Endothelial cell of umbilical vein (primary cell): ENCODE measurements at regions not wholly inside any gene's neighbourhood (a gene's known extent, or its start where the extent isn't known, plus 50 kb on each side); places are given as distances from the start of the nearest gene placed in this dataset.

Source experiments
- BruUV-seq: library from RNA; stranded (reverse); fragments of 400-500 nt; replicated peaks from 2 replicates; lab custom pipeline; 2021; lab: Mats Ljungman, UMichigan
- CTCF ChIA-PET: fragments of 300-600, 350-600 bp; sonication (Branson Sonifier 250); formaldehyde crosslinking; loops from one replicate; lab custom pipeline; 2021; ENCODE audit warnings: antibody characterized with exemption, inconsistent platforms; lab: Charles Lee
- POLR2A ChIA-PET: fragments of 300-600, 350-600 bp; sonication (Branson Sonifier 250); formaldehyde crosslinking; loops from one replicate; lab custom pipeline; 2021; ENCODE audit warnings: antibody characterized with exemption, inconsistent platforms; lab: Charles Lee
- DNase-seq: peaks from one replicate; pipeline ENCODE4 v3.0.0-alpha.2; 2011; ENCODE audit warnings: low read depth, low spot score
- FAIRE-seq: peaks from 2 replicates; lab custom pipeline; 2011; peaks lifted over from hg19 to GRCh38; lab: Jason Lieb, UNC
- H2AFZ ChIP-seq: 2 replicates; pipeline ENCODE4 v1.6.0; 2012; ENCODE audit warnings: low read depth, low read length, control low read depth, inconsistent platforms
- H3K27ac ChIP-seq: 2 replicates; pipeline ENCODE4 v1.5.1; 2011; ENCODE audit warnings: low read depth, mild to moderate bottlenecking, control low read depth, low read length, moderate library complexity; ENCODE audit not compliant: insufficient read depth
- H3K27me3 ChIP-seq, 2 experiments: 2 replicates each; pipeline versions ENCODE4 v1.6.0 to v1.6.1; 2011; ENCODE audit warnings: low read length in 2 of 2, mixed read lengths in 1 of 2; ENCODE audit not compliant: control insufficient read depth in 2 of 2, insufficient read depth in 2 of 2
- H3K36me3 ChIP-seq, 2 experiments: 2 replicates in 1 of 2; 3 replicates in 1 of 2; pipeline ENCODE4 v1.5.1; 2011; ENCODE audit warnings: low read length in 2 of 2, mild to moderate bottlenecking in 1 of 2, moderate library complexity in 1 of 2; ENCODE audit not compliant: control insufficient read depth in 2 of 2, insufficient read depth in 2 of 2; ENCODE audit errors: extremely low read depth in 1 of 2
- H3K4me1 ChIP-seq: 3 replicates; pipeline ENCODE4 v1.5.1; 2011; ENCODE audit warnings: mild to moderate bottlenecking, low read length; ENCODE audit not compliant: control insufficient read depth, insufficient read depth; ENCODE audit errors: extremely low read depth
- H3K4me2 ChIP-seq: 2 replicates; pipeline ENCODE4 v1.6.1; 2011; ENCODE audit warnings: low read length, control low read depth, mixed read lengths; ENCODE audit not compliant: insufficient read depth
- H3K4me3 ChIP-seq, 3 experiments: fragments of 200-600 bp in 1 of 3; sonication (generic), shearing (Covaris generic) in 1 of 3; replicated peaks in 1 of 3; 2 replicates each; pipeline ENCODE4 v1.5.1; 2011 to 2016; ENCODE audit warnings: control low read depth in 3 of 3, low read length in 3 of 3, mild to moderate bottlenecking in 2 of 3, inconsistent platforms in 1 of 3, low read depth in 1 of 3, moderate library complexity in 1 of 3; ENCODE audit not compliant: insufficient read depth in 1 of 3
- H3K79me2 ChIP-seq: 2 replicates; pipeline ENCODE4 v1.6.0; 2012; ENCODE audit warnings: low read length, inconsistent platforms; ENCODE audit not compliant: control insufficient read depth, insufficient read depth
- H3K9ac ChIP-seq: replicated peaks from 2 replicates; pipeline ENCODE3; 2011; ENCODE audit warnings: low read length, control low read depth; ENCODE audit not compliant: insufficient read depth; ENCODE audit errors: extremely low read depth
- H3K9me1 ChIP-seq: replicated peaks from 3 replicates; pipeline ENCODE4 v1.6.0; 2011; ENCODE audit warnings: mild to moderate bottlenecking, low read length; ENCODE audit not compliant: control insufficient read depth, insufficient read depth; ENCODE audit errors: extremely low read depth
- H3K9me3 ChIP-seq: replicated peaks from 2 replicates; pipeline ENCODE4 v1.5.1; 2012; ENCODE audit warnings: low read length, inconsistent platforms; ENCODE audit not compliant: control insufficient read depth, insufficient read depth
- H4K20me1 ChIP-seq: replicated peaks from 2 replicates; pipeline ENCODE3; 2011; ENCODE audit warnings: mild to moderate bottlenecking, low read length; ENCODE audit not compliant: control insufficient read depth, insufficient read depth; ENCODE audit errors: extremely low read depth
- CTCF ChIP-seq, 2 donors: IDR thresholded peaks; 1 replicate in 1 of 2; 2 replicates in 1 of 2; pipeline ENCODE4 v1.5.1; 2011; ENCODE audit warnings: low read length in 2 of 2, mild to moderate bottlenecking in 2 of 2, moderate library complexity in 2 of 2, control low read depth in 1 of 2, inconsistent platforms in 1 of 2, low read depth in 1 of 2; ENCODE audit not compliant: insufficient read depth in 1 of 2; ENCODE audit errors: extremely low read depth in 1 of 2
- EZH2 ChIP-seq: IDR thresholded peaks from 2 replicates; pipeline ENCODE4 v1.6.1; 2012; ENCODE audit warnings: borderline replicate concordance, low read depth, mild to moderate bottlenecking, moderate library complexity, low read length, inconsistent platforms; ENCODE audit not compliant: severe bottlenecking
- FOS ChIP-seq: IDR thresholded peaks from 2 replicates; pipeline ENCODE4 v1.6.1; 2011; ENCODE audit warnings: mild to moderate bottlenecking, low read length, moderate library complexity, borderline replicate concordance; ENCODE audit not compliant: insufficient read depth
- GATA2 ChIP-seq: IDR thresholded peaks from 2 replicates; pipeline ENCODE4 v1.7.0; 2011; ENCODE audit warnings: low read depth, mild to moderate bottlenecking, moderate library complexity, mixed read lengths, low read length; ENCODE audit not compliant: insufficient read length, insufficient read depth
- JUN ChIP-seq: IDR thresholded peaks from 2 replicates; pipeline ENCODE4 v1.6.1; 2011; ENCODE audit warnings: borderline replicate concordance, low read depth; ENCODE audit not compliant: insufficient read length, insufficient read depth
- MAX ChIP-seq: IDR thresholded peaks from 2 replicates; pipeline ENCODE4 v1.6.1; 2011; ENCODE audit not compliant: insufficient read depth, insufficient read length
- MYC ChIP-seq: IDR thresholded peaks from one replicate; pipeline ENCODE4 v1.6.1; 2011; ENCODE audit warnings: mild to moderate bottlenecking, low read depth, low read length
- POLR2A ChIP-seq: IDR thresholded peaks from 2 replicates; pipeline ENCODE4 v1.6.1; 2012; ENCODE audit warnings: low read depth, mild to moderate bottlenecking, control low read depth, low read length
- POLR2AphosphoS5 ChIP-seq: IDR thresholded peaks from 2 replicates; pipeline ENCODE4 v1.6.1; 2012; ENCODE audit warnings: low read depth, mild to moderate bottlenecking, control low read depth, low read length, moderate library complexity; ENCODE audit not compliant: insufficient read depth
- dilution Hi-C: fragments of 300-500 bp; cut with MboI; formaldehyde crosslinking; loops from one replicate; pipeline ENCODE4 v1.15.0; 2019; ENCODE audit warnings: low sequenced_read_pairs; ENCODE audit not compliant: extremely low pct_ligation_motif_present
- intact Hi-C: fragments of 100-400 bp; cut with micrococcal nuclease; formaldehyde crosslinking; loops from one replicate; pipeline ENCODE4 v1.10.0; 2022

GRCh38 chr1:87981810-87982209 is 653.1 kb downstream of the LMO4 start:
- Histone ChIP-seq H3K4me3 (no peak overlapping the region), H3K9me1 (no peaks in the 10 kb centered on the region), H3K4me2 (no peak overlapping the region), H4K20me1 (no peaks in the 10 kb centered on the region), H3K36me3 (no peaks in the 10 kb centered on the region), H3K9ac (no peak overlapping the region), H3K27ac (no peak overlapping the region), H3K4me1 (peaks cover 17% of the 10 kb centered on the region), H3K79me2 (no peaks in the 10 kb centered on the region), H3K9me3 (no peaks in the 10 kb centered on the region), H2AFZ (no peak overlapping the region), H3K27me3 (no peaks in the 10 kb centered on the region)
- TF ChIP-seq GATA2 (no peak), POLR2A (no peak), EZH2 (no peak), MYC (no peak), MAX (no peak), POLR2AphosphoS5 (no peak), FOS (no peak), JUN (no peak), CTCF (IDR thresholded peaks at IDR 0.05; ENCODE audit: extremely low read depth in 1 of 2, insufficient read depth in 1 of 2, low read depth in 1 of 2, low read length in 2 of 2) (no peak)
- FAIRE-seq (no peak), DNase-seq (no peak)
- intact Hi-C loops: no loop called here
- CTCF ChIA-PET: interaction anchor here (0.7 to 1.6 kb wide), 3 partner anchors 11 to 15 kb away, joined by 3 to 5 read pairs (median 3); no protein-coding TSS in a partner anchor
- dilution Hi-C loops: no loop called here
- BruUV-seq: no TSS peak
- POLR2A ChIA-PET: no interaction called here
